GM21390 (cell line): ENCODE measurements at regions not wholly inside any gene's neighbourhood (a gene's known extent, or its start where the extent isn't known, plus 50 kb on each side); places are given as distances from the start of the nearest gene placed in this dataset.
"Not testable (repeated sequence)": the region's sequence is repeated elsewhere in the genome, so short reads cannot be mapped to it uniquely, and the experiment has no call there.

Source experiments
- ATAC-seq: cut with Tn5 transposase; IDR thresholded peaks from one replicate; pipeline ENCODE4 v1.9.1; 2021; ENCODE audit not compliant: unreplicated experiment

DNA sequence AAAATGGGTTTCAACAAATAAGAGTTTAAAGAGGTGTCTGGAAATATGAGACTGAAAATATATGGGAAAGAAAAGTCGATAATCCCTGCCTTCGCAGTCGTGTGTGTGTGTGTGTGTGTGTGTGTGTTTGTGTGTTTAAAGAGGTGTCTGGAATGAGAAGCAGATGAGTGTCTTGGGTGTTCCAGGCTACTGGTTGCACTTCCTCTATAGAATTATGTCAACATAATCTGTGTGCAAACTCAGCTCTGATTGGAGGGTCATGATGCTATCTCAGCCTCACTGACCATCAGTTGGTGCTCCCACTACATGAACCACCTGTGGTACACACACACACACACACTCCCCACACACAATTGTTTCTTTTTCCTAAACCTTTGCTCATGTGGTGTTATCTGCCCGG is 347.3 kb downstream of the NPIPA8 start:
- ATAC-seq = no peak

DNA sequence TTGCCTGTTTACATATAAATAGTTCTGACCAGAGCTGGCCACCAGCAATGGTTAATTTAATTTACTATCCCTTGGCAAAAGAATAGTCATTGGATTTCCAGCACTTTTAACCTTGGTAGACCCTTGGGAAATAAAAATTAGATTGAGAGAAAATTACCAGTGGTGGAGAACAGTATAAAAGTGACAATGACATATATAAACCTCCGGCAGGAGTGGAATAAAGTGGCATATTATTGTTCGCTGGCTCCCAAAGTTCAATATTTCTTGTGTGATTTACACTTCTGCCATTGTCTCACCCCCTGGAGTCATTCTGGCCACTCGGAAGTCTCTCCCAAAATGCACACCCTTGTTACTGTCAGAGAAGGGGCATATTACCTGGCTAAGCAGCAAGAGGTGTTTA is 347.7 kb downstream of the NPIPA8 start:
- no peak for ATAC-seq

DNA sequence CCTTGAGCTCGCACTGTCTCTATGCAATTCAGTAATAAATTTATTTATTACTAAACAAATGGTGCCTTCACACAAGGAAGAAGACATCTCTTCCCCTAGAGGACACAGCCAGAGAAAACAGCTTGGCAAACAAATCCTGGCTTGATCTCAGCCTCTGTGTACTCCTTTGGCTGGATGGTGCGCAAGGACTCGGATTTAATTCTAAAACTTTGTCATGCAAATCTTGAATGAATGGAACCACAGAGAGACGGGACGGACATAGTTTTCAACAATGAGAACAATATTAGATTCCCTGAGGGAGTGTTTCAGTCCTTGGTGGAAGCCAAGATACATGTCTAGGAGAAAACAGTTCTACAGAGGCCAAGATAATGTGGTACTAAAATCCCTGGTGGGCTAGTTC is 349.5 kb downstream of the NPIPA8 start:
- no peak for ATAC-seq

DNA sequence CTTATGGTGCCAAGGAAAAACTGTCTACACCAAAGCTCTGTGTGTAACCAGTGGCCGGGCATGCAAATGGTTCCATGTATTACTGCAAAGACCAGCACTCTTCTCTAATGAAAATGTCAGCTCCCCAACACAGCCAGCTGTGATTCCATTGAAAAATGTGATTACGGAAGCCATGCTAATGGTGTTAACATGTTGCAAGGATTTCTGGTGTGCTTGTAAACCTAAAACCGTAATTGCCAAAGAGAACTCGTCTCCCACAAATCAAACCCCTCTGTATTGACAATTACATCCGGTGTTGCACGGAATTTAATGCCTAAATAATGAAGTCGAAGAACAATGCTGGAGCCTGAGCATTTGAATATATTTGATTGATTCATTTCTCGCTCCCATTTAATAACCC is 351.7 kb downstream of the NPIPA8 start:
- no peak for ATAC-seq

DNA sequence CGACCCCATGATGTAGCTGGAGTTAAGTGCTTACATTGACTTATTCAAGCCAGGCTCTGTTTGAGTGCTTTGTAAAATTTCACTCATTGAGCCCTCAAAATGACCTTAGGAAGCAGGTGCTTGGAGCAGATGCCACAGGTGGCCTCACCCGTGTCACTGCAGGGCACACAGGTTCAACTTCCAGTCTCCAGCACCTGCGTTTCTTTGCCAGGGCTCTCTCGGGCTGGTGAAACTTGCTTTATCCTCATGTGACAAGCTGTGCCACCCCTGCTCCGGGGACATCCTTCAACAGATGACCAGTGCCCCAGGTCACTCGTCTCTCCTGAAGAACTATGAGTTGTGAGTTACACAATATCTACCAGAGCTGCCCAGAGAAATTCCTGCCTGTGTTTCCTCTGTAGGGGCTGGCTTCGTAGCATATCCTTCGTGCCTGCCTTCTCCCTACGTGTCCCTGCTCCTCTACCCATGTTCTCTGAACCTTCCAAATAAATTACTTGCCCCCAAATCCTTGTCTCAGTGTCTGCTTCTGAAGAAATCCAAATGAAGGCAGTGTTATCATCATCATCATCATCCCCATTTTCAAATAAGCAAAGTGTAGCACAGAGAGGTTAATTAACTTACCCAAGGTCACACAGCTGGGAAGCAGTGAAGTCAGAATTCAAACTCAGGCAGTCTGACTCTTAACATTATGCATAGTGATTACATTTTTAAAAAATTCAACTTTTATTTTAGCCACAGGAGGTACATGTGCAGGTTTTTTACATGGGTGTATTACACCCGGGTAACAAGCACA is 352.5 kb downstream of the NPIPA8 start:
- no peak for ATAC-seq

DNA sequence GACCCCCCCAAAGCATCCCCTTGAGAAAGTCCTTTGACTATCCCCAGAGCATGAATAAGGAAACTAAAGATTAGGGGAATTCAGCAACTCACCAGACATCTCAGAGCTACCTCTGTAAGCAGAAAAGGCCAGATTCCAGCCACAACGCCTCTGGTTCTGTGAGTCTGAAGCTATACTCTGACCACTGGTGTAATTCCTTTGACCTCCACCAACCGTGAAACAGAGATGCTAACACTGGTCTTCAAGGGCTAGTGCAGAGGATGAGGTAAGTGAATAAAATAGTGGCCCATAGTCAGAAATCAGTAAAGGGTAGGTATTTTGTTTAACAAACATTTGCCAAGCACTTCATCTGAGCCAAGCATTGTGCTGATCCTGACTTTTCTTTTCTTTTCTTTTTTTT is 353.4 kb downstream of the NPIPA8 start:
- ATAC-seq = no peak

DNA sequence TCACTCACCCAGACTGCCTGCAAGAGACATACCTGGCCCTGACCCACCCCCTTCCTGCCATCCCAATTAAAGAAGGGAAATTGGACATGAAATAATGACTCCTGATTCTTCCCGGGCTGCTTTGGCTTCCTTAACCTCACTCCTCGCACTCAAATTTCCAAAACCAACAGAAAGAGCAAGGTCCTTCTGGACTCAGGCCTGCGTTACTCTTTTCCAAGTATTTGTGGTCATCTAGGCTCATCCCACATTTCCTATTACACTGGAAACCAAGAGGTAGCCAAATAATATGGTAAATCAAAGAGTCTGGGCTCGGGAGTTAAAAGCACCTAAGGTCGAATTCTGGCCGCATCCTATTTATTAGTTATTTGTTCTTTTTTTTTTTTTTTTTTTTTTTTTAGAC is 359.3 kb downstream of the NPIPA8 start:
- ATAC-seq = no peak

DNA sequence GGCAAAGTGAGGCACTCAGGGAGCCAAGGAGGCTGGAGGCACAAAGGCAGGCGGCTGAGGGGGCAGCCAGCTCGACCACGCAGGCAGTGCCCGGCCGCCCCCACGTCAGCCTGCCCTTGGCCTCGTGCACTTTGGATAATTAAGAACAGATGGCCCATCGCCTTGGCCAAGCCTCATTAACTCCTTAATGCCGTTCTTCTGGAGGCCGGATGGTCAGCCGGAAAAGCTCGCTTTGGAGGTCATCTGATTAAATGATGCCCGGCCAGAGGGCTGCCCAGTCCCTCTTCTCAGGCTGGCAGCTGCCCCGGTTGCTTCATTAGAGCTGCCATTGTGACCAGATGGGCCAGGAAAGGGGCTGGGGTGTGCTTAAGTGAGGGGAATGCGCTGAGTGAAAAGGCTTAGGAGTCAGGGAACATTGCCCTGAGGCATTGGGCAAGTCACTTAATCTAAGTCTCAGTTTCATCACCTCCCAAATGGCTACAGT is 364.0 kb downstream of the NPIPA8 start:
- ATAC-seq = no peak

DNA sequence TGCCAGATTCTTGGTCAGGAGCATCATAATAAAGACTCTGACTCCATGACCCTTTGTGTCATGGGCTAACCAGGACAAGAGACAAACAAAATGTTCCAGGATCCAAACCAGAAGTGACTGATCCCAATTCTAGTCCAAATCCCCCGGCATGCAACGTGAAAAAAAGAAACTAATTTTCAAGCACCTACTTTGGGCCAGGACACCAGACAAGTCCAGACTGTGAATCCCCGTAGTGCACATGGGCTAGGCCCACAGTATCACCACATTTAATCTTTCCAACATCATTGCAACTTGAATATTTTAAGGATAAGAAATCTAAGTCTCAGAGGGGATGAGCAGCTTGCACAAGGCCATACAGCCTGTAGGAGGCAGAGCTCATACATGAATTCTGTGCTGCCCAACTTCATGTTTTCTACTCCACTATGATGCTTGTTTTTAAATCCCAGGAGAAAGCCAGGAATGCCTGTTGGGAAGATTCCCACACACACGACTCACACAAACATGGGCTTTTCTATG is 365.7 kb downstream of the NPIPA8 start:
- ATAC-seq = no peak

DNA sequence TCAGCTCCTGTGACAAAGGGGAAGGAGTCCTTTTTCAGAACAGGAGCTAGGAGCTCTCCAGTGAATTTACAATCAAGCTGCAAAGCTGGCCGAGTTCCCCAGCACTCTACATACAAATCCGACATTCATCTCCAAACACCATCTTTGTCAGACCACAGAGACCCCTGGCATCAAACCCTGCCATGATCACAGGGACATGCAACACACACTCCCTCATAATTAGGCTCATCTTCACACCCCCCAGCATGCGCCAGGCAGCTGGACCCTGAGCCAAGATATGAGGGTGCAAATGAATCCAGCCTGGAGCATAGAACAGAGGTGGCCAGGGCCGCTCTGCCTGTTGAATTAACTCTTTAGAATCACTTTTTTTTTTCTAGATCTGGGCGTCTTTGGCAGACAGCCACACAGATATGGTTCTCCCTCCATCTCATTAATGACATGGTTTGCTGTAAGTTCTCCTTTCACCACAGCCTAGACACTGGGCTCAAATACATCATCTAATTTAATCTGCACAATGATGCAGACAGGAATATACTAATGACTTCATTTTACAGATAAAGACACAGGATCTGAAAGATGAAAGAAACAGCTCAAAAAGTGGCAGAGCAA is 366.3 kb downstream of the NPIPA8 start:
- no peak for ATAC-seq

DNA sequence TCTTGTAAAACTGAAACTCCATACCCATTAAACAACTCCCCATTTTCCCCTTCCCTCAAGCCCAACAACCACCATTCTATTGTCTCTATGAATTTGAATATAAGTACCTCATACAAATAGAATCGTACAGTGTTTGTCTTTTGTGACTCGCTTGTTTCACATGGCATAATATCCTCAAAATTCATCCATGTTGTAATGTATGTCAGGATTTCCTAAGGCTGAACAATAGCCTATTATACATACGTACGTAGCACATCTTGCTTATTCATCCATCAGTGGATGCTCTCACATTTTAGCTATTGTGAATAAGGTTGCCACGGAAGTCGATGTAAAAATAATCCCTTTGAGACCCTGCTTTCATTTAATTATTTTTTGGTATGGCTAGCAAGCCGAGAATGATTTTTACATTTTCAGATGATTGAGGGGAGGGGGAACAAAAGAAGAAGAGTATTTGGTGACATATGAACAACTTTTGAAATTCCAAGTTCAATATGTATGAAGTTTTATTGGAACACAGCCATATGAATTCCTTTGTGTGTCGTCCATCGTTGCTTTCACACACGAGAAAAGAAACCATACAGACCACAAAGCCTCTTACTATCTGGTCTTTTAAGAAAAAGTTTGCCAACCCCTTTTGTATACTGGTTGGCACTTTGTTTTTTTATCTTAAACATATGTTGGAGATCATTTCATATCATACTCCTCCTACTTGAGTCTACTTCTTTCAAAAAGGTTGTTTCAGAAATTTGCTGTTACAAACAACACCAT is 371.2 kb downstream of the NPIPA8 start:
- ATAC-seq = no peak

DNA sequence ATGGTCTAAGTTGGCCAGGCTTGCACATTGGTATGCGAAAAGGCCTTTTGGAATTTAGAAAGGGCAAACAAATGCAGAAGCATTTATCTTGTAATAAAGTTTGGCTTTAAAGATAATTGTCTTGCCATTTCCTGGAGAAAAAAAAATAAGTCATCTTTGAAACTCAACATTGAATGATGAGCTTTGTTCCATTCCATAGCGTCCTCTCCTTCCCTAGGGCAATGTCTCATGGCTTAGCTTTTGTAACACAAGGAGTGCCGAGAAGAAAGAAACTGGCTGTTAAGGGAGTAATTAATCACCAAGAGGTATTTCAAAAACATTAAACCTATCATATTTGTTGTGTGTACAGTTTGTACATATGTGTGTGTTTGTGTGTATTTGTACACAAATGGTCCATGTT is 372.3 kb downstream of the NPIPA8 start:
- no peak for ATAC-seq

DNA sequence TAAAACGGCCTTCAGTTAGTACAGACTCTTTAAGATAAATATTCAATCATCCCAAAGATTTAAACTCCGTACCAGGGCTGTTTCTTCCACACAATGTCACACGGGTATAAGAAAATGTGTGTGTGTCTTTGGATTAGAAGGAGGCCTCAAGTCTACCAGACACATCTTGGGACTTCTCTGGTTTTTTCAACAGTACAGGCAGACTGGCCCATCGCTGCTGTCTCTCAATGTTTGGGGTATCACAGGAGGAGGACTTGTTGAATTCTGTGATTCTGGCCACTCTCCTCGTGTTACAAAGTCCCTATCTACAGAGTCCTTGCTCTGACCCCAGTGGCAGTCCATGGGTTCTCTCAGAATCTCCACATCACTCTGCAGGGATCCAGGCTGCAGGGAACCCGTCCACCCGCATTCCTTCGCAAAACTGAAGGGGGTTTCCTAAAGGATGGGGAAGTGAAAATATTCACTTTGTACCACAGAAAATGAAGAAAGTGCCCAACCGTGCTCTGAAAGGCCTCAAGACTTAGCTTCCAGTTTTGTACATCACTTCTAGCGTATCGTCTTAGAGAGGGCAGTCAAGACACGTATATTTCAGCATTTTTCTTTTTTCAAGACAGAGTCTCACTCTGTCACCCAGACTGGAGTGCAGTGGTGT is 373.2 kb downstream of the NPIPA8 start:
- ATAC-seq = no peak

DNA sequence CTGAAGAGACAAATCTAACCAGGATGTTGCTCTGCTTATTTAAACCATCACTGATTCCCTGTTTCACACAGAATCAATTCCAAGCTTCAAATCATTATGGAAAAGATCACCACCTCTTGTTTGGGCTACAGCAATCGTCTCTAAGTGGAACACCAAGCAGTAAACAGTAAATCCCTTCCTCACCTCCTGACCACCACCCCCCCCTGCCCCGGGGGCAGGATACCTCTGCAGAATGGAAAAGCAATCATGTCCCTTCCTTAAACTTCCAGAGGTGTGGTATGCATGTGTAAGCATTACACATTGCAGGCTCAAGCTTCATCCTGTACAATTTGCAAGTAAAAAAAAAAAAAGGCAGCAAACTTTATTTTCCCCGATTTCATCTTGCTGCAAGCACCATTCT is 373.8 kb downstream of the NPIPA8 start:
- ATAC-seq = no peak

DNA sequence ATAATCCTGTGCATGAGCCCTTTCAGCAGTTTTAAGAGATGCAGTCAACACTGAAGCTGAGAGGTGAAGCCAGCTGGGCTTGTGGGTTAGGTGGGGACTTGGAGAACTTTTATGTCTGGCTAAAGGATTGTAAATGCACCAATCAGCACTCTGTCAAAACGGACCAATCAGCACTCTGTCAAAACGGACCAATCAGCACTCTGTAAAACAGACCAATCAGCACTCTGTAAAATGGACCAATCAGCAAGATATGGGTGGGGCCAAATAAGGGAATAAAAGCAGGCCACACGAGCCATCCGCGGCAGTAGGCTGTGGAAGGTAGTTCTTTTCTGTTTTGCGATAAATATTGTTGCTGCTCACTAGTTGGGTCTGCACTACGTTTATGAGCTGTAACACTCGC is 374.7 kb downstream of the NPIPA8 start:
- ATAC-seq = not testable (repeated sequence)

DNA sequence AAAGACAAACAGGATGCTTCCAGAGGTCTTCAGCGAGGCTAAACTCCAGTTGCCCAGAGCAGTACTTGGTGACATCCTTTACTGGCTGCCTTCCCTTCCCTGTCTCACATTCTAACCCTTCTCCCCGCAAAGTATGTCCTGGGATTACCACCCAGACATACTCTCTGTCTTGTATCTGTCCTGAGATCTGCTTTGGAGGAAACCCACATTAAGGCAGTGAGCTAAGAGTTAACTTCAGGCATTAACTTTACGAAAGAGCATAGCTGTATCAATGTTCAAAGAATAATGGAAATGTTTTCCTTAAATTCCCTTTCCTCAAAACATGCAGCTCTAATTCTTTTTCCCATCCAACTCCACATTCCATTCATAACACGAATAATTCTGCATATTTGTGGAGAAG is 385.2 kb downstream of the NPIPA8 start:
- ATAC-seq = no peak

DNA sequence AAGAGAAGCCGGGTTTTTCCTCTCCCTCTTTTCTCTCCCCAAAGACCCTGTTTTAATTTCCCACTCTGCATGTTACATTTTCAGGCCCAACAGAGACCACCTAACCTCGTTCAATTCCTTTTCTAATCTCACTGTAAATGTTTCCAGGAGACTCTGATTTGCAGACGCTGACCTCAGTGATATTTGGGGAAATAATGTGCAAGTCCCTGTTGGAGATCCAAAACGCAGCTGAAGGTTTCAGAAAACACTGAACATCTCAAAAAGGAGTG is 386.6 kb downstream of the NPIPA8 start:
- no peak for ATAC-seq

DNA sequence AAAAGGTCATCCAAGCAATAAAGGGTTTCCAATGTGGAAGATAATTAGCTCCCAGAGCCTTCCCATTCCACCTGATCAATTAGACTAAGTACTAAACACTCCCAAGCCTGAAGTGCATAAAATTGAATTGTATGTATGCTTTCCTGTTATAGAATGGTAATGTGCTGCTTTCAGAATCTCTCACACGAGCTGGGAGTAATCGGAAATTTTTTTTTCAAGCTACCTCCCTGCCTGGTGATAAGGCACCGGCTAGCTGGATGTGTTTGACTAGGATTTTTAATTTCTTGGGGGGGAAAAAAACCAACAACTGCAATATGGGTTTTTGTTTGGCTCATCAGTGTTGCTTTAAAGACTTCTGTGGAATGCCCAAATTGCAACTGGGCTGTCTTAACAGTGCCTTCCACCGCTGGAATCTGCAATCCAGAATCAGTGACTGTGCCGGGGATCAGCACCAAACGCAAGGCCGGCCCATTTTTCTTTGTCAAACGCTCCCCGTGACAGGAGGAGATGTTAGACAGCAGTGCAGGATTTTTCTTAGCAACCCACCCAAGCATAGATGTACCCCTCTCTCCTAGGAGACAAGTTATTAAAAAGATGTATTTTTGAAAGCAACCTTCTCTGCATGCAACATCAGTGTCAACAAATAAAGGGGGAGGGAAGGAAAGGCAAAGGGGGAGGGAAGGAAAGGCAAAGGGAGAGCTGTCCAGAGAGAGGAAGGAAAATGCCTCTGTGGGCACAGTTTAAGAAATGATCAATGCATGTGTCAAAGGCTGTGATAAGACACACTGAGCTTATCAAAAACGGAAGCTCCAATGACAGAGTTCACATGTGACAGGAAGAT is 387.2 kb downstream of the NPIPA8 start:
- ATAC-seq = no peak

DNA sequence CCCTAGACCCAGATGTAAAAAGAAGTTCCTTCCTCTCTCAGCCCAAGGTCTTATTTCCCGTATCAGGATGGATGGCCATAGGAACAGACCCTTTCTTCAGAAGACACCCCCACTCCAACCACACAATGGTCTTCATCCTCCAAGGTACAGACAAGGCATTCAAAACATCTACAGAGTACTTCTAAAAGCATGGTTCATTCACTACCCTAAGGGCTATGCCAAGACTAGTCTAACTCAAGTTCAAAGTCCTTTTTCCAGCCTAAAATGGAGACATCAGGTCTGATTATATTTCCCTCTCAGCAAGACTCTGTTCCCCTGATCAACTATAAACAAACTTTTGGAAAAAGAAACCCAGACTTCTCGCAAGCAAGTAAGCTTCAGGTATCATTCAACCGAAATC is 388.9 kb downstream of the NPIPA8 start:
- no peak for ATAC-seq

DNA sequence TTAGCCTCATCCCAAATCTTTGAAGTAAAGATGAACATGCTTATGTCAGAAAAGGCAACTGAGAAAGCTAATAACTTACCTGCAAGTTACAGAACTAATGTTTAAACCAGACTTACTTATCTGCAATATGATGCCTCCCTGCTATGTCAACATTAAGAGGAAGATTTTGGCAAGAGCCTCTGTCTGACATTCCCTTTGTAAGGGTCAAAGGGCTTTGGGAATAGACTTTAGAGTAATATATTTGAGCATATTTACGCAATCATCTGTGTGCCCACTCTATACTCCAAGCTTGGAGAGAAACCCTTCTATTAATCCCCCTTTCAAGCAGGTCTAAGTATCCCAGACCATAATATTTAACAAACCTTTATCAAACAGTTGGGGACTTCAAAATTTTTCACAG is 389.4 kb downstream of the NPIPA8 start:
- no peak for ATAC-seq
